ENCODE measurements at regions not wholly inside any gene's neighbourhood (a gene's known extent, or its start where the extent isn't known, plus 50 kb on each side); places are given as distances from the start of the nearest gene placed in this dataset.

- TF ChIP-seq CTCF (IDR thresholded peaks at IDR 0.05): no peak
- no peak for TF ChIP-seq POLR2A (IDR thresholded peaks at IDR 0.05)
Measured at GRCh38 chr3:110077093-110077492, 739.7 kb upstream of the DPPA4 start.

All from Peyer's patch (tissue), 4 donors.